ENCODE measurements at regions not wholly inside any gene's neighbourhood (a gene's known extent, or its start where the extent isn't known, plus 50 kb on each side); places are given as distances from the start of the nearest gene placed in this dataset.

DNA sequence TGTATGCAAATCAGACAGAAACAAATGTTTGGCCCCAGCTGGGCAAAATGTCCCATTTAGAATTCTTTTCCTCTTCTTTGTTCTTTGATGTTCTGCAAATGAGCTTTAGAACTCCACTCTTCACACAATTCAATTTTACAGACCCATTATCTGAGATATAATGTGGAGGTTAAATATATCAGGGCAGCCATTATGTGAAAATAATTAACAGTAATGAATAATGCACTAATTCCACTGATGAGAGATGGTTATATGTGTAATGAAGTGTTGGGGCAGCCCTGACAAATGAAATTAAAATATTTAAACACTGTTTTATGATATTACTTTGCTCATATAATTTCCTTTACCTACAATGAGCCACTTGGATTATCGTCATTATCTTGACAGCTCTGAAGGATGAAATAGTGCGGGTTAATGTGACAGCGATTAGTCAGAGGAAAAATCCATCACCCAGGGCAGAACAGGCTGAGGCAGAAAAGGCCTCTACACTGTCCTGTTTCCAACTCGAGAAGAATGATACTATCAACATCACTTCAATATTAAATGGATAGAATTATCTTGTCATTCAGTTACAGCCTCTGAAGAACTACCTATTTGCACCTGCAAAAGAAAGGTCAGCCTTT lies 321.1 kb downstream of the RBM26 start:
- H3K4me3 ChIP-seq (ENCODE audit: low read length), result no peak overlapping the region
- no peak for TF ChIP-seq ZNF274 (IDR thresholded peaks at IDR 0.05; ENCODE audit: low read depth, low read length)

DNA sequence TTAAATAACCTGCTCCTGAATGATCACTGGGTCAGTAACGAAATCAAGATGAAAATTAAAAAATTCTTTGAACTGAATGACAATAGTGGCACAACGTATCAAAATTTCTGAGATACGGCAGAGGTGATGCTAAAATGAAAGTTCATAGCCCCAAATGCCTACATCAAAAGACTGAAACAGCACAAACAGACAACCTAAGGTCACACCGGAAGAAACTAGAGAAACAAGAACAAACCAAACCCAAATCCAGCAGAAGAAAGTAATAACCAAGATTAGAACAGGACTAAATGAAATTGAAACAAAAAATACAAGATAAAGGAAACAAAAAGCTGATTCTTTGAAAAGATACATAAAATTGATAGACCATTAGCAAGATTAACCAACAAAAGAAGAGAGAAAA lies 324.1 kb downstream of the RBM26 start:
- H3K4me3 ChIP-seq (ENCODE audit: low read length), result no peak overlapping the region
- no peak for TF ChIP-seq ZNF274 (IDR thresholded peaks at IDR 0.05; ENCODE audit: low read depth, low read length)

DNA sequence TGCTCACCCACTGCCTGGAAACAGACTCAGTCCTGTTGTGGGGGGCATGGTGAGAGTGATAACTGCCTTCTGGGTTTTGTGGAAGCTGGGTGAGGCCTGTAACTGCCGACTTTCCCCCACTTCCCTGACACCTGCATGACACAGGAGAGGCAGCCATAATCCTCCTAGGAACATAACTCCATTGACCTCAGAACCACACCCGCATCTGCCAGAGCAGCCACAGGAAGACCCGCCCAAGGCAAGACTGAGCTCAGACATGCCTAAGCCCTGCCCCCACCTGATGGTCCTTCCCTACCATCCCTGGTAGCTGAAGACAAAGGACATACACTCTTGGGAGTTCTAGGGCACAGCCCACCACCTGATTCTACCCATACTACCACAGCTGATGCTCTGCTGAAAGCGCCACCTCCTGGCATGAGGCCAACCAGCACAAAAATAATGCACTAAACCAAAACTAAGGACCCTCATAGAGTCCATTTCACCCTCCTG lies 326.7 kb downstream of the RBM26 start:
- H3K4me3 ChIP-seq (ENCODE audit: low read length), result no peak overlapping the region
- TF ChIP-seq ZNF274 (IDR thresholded peaks at IDR 0.05; ENCODE audit: low read depth, low read length), result no peak

DNA sequence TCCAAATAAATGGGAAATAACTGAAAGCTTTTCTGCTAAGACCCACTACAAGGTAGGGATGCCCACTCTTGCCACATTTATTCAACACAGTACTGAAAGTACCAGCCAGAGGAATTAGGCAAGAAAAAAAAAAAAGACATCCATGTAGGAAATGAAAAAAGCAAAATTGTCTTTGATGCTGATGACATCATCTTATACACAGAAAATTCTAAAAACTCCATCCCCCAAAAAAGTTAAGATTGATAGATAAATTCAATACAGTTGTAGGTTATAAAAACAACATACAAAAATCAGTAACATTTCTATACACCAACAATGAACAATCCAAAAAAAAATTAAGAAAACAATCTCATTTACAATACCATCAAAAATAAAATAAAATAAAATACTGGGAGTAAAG lies 330.4 kb downstream of the RBM26 start:
- no peak for TF ChIP-seq ZNF274 (IDR thresholded peaks at IDR 0.05; ENCODE audit: low read depth, low read length)
- H3K4me3 ChIP-seq (ENCODE audit: low read length), result no peak overlapping the region

DNA sequence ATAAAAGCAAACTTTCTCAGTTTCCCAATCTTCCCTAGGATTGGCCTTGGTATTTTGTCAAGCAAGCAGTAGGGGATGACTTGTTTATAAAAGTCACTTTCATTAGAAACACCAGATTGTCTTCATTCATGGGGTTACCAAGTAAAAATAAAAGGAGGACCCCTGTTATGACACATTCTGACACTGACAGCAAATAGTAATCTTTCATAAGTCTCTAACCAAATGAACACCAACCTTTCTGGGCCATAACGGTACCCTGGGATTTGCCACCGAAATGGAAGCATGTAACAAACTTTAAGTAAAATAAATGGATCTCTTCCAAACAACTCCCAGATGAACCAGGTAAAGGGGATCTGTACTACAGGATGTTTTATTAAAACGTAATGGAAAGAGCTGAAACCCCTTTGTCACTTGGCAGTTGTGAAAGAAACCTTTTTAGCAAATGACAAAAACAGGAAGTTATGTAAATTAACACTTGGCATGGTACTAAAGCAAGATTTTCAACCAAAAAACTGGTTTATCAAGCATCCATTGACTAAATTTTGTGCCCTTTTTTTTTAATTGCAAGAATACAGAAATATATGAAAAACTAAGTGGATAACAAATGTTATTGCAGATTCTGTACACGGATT lies 335.6 kb downstream of the RBM26 start:
- no peak overlapping the region for H3K4me3 ChIP-seq (ENCODE audit: low read length)
- no peak for TF ChIP-seq ZNF274 (IDR thresholded peaks at IDR 0.05; ENCODE audit: low read depth, low read length)

DNA sequence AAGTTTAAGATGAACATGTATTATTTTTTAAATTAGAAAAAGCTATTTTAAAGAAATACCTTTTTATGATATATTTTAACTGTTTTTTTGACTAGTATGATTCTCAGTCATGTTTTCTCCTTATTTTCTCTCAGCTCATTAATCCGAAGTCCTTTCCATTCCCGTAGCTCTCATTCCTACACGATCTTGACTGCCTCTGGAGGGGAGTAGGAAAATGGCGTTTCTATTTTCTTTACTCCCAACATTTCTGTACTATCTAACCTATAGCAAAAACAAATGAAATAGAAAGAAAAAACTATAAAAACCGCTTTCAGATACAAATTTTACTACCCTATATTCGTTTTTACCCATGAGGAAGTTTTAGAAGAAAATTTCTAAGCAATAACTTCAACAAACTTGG lies 343.8 kb downstream of the RBM26 start:
- no peak overlapping the region for H3K4me3 ChIP-seq (ENCODE audit: low read length)

DNA sequence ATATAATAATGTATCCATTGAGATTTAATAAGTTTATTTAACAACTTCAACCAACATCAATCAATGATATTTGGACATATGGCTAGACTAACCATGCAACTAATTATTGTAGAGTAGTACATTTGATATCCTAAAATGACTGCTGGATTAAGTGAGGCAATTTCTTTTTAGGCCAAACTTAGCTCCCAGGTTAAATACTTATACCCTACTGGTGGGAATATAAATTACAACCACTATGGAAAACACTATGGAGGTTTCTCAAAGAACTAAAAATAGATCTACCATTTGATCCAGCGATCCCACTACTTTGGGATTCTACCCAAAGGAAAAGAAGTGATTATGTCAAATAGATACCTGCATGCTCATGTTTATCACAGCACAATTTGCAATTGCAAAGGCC lies 345.8 kb downstream of the RBM26 start:
- no peak overlapping the region for H3K4me3 ChIP-seq (ENCODE audit: low read length)
- TF ChIP-seq ZNF274 (IDR thresholded peaks at IDR 0.05; ENCODE audit: low read depth, low read length), result no peak

More for the DNA sequence above, 343.8 kb downstream of the RBM26 start:
- no peak for TF ChIP-seq ZNF274 (IDR thresholded peaks at IDR 0.05; ENCODE audit: low read depth, low read length)

DNA sequence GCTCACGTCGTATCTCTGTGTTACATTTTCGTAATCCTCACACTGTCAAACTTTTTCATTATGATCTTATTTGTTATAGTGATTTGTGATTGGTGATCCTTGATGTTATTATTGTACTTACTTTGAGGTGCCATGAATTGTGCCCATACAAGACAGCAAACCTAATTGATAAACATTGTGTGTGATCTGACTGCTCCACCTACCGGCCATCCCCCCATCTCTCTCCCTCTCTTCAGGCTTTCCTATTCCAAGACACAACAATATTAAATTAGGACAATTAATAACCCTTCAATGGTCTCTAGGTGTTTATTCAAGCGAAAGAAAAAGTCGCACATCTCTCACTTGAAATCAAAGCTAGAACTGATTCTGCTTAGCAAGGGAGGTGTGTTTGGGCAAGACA lies 349.3 kb downstream of the RBM26 start:
- H3K4me3 ChIP-seq (ENCODE audit: low read length), result no peak overlapping the region
- no peak for TF ChIP-seq ZNF274 (IDR thresholded peaks at IDR 0.05; ENCODE audit: low read depth, low read length)

DNA sequence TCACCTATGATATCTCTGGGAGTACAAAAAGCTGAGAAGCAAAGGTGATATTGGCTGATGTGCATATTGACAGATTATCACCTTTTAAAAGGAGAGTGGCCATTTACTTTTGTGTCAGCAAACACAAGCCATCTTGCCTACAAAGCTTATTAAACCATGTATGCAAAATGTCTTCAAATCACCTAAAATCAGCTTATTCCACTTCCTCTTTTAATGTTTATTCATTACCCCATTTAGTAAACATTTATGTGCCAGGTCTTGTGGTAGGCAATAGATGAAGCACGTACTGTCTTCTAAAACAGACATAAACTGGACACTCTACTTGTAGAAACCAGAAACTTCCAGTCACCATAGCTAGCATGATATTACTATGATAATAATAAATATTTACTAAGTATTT lies 354.6 kb downstream of the RBM26 start:
- no peak for TF ChIP-seq ZNF274 (IDR thresholded peaks at IDR 0.05; ENCODE audit: low read depth, low read length)
- no peak overlapping the region for H3K4me3 ChIP-seq (ENCODE audit: low read length)

DNA sequence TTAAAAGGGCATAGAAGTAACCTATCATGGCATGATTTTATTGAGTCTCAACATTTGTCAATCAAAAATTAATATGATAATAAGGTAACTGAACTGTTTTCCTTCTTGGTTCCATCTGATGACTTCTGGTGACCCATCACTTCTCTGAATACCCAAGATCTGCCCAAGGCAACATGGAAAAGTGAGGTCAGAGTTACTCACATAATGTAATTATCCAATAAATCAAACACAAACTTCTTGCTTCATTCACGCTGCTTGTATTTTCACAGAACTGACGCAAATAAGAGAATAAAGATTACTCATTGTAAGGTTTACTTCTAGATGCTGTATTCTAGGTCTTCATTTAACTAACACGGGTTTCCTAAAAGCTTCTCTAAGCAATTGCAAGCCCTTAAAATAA lies 361.6 kb downstream of the RBM26 start:
- no peak overlapping the region for H3K4me3 ChIP-seq (ENCODE audit: low read length)
- no peak for TF ChIP-seq ZNF274 (IDR thresholded peaks at IDR 0.05; ENCODE audit: low read depth, low read length)

DNA sequence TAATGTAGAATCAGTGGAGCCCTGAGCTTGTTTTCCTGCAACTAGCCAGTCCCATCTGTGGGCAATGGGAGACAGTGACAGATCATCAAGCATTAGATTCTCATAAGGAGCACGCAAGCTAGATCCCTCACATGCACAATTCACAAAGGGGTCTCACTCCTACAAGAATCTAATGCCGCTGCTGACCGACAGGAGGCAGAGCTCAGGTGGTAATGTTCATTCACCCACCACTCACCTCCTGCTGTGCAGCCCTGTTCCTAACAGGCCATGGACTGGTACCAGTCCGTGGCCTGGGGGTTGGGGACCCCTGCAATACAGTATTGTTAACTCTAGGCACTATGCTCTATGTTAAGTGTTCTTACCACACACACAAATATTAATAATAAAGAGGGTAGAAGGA lies 362.8 kb downstream of the RBM26 start:
- H3K4me3 ChIP-seq (ENCODE audit: low read length), result no peak overlapping the region
- no peak for TF ChIP-seq ZNF274 (IDR thresholded peaks at IDR 0.05; ENCODE audit: low read depth, low read length)

DNA sequence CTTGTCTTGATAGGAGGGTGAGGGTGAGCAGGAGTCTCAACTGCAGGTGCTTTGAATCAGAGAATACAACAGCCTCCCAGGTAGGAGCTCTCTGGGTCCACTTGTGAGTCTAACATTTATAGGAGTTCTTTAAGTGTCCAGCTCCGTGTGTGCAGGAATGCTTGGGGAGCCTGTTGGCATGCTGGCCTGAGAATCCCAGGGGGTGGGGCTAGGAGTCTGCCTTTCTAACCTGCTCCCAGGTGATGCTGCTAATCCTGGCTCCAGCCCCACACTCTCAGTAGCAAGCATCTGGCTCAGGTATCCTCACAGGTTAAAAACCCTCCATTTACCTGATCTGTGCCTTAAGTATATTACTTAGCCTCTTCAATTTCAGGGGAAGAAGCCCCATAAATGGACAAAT lies 368.9 kb downstream of the RBM26 start:
- TF ChIP-seq ZNF274 (IDR thresholded peaks at IDR 0.05; ENCODE audit: low read depth, low read length), result no peak
- H3K4me3 ChIP-seq (ENCODE audit: low read length), result no peak overlapping the region

DNA sequence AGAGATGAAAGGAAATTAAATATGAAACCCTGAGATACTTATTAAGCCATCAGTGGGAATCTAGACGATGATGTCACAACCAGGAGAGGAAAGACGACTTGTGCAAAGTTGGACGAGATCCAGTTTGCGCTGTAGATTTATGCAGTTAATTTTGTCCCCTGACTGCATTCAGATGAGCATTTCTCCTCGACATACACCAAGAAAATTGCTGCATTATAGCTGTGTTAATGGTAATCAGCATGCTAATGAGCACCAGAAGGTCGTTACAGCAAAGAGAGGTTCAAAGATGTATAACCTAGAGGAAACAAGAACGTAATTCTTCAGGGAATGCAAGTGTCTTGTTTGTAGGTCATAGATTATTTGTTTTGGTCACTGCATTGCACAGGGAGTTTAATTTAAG lies 371.7 kb downstream of the RBM26 start:
- no peak overlapping the region for H3K4me3 ChIP-seq (ENCODE audit: low read length)
- no peak for TF ChIP-seq ZNF274 (IDR thresholded peaks at IDR 0.05; ENCODE audit: low read depth, low read length)

DNA sequence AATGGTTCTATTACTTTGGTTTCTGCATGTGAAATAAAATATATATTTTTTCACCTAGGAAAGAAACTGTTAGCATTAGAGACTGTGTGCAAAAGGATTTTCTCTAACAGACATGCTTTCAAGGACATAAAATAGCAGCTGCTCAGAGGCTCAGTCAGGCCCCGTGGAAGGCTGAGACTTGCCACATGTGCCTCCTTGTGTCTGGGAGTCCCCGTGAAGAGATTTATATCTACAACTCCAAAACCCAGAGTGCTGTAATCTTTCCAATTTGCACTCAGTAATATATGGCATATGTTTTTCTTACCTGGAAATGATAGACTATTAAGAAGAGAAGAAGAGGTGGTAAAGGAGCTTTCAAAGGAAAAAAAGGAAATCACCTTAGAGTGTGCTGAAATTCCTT lies 371.6 kb upstream of the OBI1 start:
- H3K4me3 ChIP-seq (ENCODE audit: low read length), result no peak overlapping the region
- TF ChIP-seq ZNF274 (IDR thresholded peaks at IDR 0.05; ENCODE audit: low read depth, low read length), result no peak

DNA sequence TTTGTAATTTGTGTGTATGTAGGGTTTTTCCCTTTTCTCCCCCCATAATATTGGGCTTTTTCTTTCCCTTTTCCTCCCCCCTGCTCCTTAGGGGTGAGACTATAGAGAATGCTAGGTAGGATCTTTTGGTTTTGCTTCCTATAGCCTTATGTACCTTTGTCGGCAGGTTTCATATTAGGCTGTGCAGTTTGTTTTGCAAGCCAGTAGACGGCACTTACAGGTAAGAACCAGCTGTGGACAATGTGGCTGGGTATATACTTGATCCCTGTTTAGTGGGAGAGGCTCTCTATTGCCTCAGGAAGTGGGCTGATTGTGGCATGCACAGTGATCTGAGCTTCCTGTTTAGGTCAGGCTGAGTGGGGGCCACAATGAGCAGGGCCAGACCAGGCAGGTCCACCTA lies 359.2 kb upstream of the OBI1 start:
- TF ChIP-seq ZNF274 (IDR thresholded peaks at IDR 0.05; ENCODE audit: low read depth, low read length), result no peak
- H3K4me3 ChIP-seq (ENCODE audit: low read length), result no peak overlapping the region

DNA sequence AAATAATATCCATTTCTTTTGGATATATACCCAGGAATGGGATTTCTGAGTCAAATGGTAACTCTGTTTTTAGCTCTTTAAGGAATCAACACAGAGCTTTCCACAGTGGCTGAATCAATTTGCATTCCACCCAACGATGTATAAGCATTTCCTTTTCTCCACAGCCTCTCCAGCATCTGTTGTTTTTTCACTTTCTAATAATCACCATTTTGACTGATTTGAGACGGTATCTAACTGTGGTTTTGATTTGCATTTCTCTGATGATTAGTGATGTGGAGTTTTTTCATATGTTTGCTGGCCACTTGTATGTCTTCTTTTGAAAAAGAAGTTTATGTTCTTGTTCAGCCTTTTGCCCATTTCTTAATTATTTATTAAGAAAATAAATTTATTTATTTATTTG lies 352.2 kb upstream of the OBI1 start:
- no peak for TF ChIP-seq ZNF274 (IDR thresholded peaks at IDR 0.05; ENCODE audit: low read depth, low read length)
- H3K4me3 ChIP-seq (ENCODE audit: low read length), result no peak overlapping the region

All from GM08714 (cell line).